Prostate gland (tissue), 2 donors: ENCODE measurements at regions not wholly inside any gene's neighbourhood (a gene's known extent, or its start where the extent isn't known, plus 50 kb on each side); places are given as distances from the start of the nearest gene placed in this dataset.

Experiments
- DNase-seq: peaks from one replicate; pipeline ENCODE4 v3.0.0-alpha.2; 2019; ENCODE audit warnings: low spot score
- H3K27ac ChIP-seq, 2 donors: fragments of 200-600 bp; sonication (generic); 2 replicates each; pipeline ENCODE4 v1.5.1; 2017 to 2019
- H3K27me3 ChIP-seq: fragments of 200-600 bp; sonication (generic); replicated peaks from 2 replicates; pipeline ENCODE4 v1.5.1; 2019; ENCODE audit not compliant: insufficient read depth
- H3K36me3 ChIP-seq, 2 donors: fragments of 200-600 bp; sonication (generic); 1 replicate in 1 of 2; 2 replicates in 1 of 2; pipeline versions ENCODE4 v1.5.1 to v1.8.1; 2017 to 2019
- H3K4me1 ChIP-seq: fragments of 200-600 bp; sonication (generic); replicated peaks from 2 replicates; pipeline ENCODE4 v1.5.1; 2019
- H3K4me3 ChIP-seq, 2 donors: fragments of 200-600 bp; sonication (generic); 2 replicates each; pipeline ENCODE4 v1.5.1; 2017 to 2019
- H3K9me3 ChIP-seq: fragments of 200-600 bp; sonication (generic); 2 replicates; pipeline ENCODE4 v1.5.1; 2017
- CTCF ChIP-seq, 4 experiments: fragments of 200-600 bp in 2 of 4; fragments of 450-650 bp in 2 of 4; sonication (generic) in 2 of 4; IDR thresholded peaks; 1 replicate in 3 of 4; 2 replicates in 1 of 4; pipeline ENCODE4 v1.5.1; 2016 to 2019; ENCODE audit warnings: antibody characterized with exemption in 4 of 4, mild to moderate bottlenecking in 2 of 4, moderate library complexity in 2 of 4
- POLR2A ChIP-seq: fragments of 450-650 bp; IDR thresholded peaks from one replicate; pipeline ENCODE4 v1.6.1; 2016; ENCODE audit warnings: antibody characterized with exemption, mild to moderate bottlenecking
- POLR2AphosphoS5 ChIP-seq: sonication (generic); formaldehyde crosslinking; IDR thresholded peaks from one replicate; pipeline ENCODE4 v1.6.1; 2017; ENCODE audit warnings: antibody characterized with exemption
- WGBS: methylation state at CpG from one replicate; pipeline ENCODE4 v1.1.5; 2018; 5-methylcytosine and 5-hydroxymethylcytosine counted together
- intact Hi-C: fragments of 100-400 bp; cut with DNase I; formaldehyde crosslinking; loops from one replicate; pipeline ENCODE4 v1.14.2; 2022

GRCh38 chr4:181245326-181245725 lies 997.9 kb upstream of the TENM3 start:
- intact Hi-C loops: no loop called here
- Histone ChIP-seq H3K36me3 (no peaks in the 10 kb centered on the region), H3K9me3 (no peaks in the 10 kb centered on the region), H3K27me3 (no peaks in the 10 kb centered on the region), H3K27ac (no peak overlapping the region), H3K4me3 (no peak overlapping the region), H3K4me1 (no peaks in the 10 kb centered on the region)
- DNase-seq: no peak
- TF ChIP-seq POLR2AphosphoS5 (no peak), CTCF (IDR thresholded peaks at IDR 0.05) (no peak), POLR2A (no peak)
- 81% methylated on average over 6 of the region's 6 CpGs for WGBS

GRCh38 chr4:181249031-181249430 lies 994.2 kb upstream of the TENM3 start:
- WGBS: 69% methylated on average over 4 of the region's 4 CpGs
- intact Hi-C loops: no loop called here
- H3K4me1 ChIP-seq: no peaks in the 10 kb centered on the region

GRCh38 chr4:181254771-181255170 lies 988.4 kb upstream of the TENM3 start:
- no peaks in the 10 kb centered on the region for H3K27me3 ChIP-seq
- no peak for DNase-seq
- no peak overlapping the region for H3K4me3 ChIP-seq
- H3K9me3 ChIP-seq: no peaks in the 10 kb centered on the region
- no peaks in the 10 kb centered on the region for H3K4me1 ChIP-seq
- H3K36me3 ChIP-seq: no peaks in the 10 kb centered on the region
- intact Hi-C loops: no loop called here
- no peak overlapping the region for H3K27ac ChIP-seq
- no peak for TF ChIP-seq CTCF (IDR thresholded peaks at IDR 0.05)
- TF ChIP-seq POLR2AphosphoS5: no peak
- TF ChIP-seq POLR2A: no peak
- WGBS: 46% methylated on average over 6 of the region's 6 CpGs

More at GRCh38 chr4:181249031-181249430, 994.2 kb upstream of the TENM3 start:
- TF ChIP-seq POLR2AphosphoS5 (no peak), POLR2A (no peak), CTCF (IDR thresholded peaks at IDR 0.05) (no peak)
- Histone ChIP-seq H3K27ac (no peak overlapping the region), H3K36me3 (no peaks in the 10 kb centered on the region), H3K4me3 (no peak overlapping the region), H3K27me3 (no peaks in the 10 kb centered on the region), H3K9me3 (no peaks in the 10 kb centered on the region)
- no peak for DNase-seq

- Histone ChIP-seq H3K4me3 (no peak overlapping the region), H3K27ac (no peak overlapping the region), H3K9me3 (no peaks in the 10 kb centered on the region), H3K27me3 (no peaks in the 10 kb centered on the region), H3K36me3 (no peaks in the 10 kb centered on the region), H3K4me1 (no peaks in the 10 kb centered on the region)
- intact Hi-C loops: no loop called here
- no peak for DNase-seq
- TF ChIP-seq POLR2AphosphoS5: no peak
- no peak for TF ChIP-seq POLR2A
- no peak for TF ChIP-seq CTCF (IDR thresholded peaks at IDR 0.05)
- 9% methylated on average over 2 of the region's 2 CpGs for WGBS
These were observed 984.6 kb upstream of the TENM3 start for GRCh38 chr4:181258569-181258968.

- H3K4me1 ChIP-seq: no peaks in the 10 kb centered on the region
- intact Hi-C loops: no loop called here
- no peaks in the 10 kb centered on the region for H3K27me3 ChIP-seq
- TF ChIP-seq POLR2A (no peak), POLR2AphosphoS5 (no peak), CTCF (IDR thresholded peaks at IDR 0.05) (no peak)
- H3K9me3 ChIP-seq: no peaks in the 10 kb centered on the region
- H3K4me3 ChIP-seq: no peak overlapping the region
- no peak for DNase-seq
- no peak overlapping the region for H3K27ac ChIP-seq
- WGBS: 59% methylated on average over 4 of the region's 4 CpGs
- H3K36me3 ChIP-seq: no peaks in the 10 kb centered on the region
These were observed 984.0 kb upstream of the TENM3 start for GRCh38 chr4:181259081-181259709.
